ENCODE measurements at regions not wholly inside any gene's neighbourhood (a gene's known extent, or its start where the extent isn't known, plus 50 kb on each side); places are given as distances from the start of the nearest gene placed in this dataset.

DNA sequence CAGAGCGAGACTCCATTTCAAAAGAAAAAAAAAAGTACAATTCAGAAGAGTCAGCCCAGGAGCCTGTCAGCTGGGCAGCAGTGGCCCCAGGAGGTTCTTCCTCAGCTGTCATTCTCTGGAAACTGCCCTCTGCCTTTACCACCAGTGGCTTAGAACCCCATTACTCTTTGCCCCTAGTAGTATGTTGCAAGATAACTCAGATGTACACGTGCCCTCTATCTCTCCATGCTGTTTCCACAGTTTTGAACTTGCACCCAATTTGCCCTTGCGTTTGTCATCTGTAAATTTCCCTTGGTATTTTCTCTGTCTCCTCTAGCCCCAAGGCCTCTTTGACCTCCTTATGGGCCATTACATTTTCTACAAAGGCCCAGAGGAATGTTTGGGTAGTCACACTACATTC lies 56.7 kb upstream of the PRKAR2B start:
- TF ChIP-seq, protein P1, sequence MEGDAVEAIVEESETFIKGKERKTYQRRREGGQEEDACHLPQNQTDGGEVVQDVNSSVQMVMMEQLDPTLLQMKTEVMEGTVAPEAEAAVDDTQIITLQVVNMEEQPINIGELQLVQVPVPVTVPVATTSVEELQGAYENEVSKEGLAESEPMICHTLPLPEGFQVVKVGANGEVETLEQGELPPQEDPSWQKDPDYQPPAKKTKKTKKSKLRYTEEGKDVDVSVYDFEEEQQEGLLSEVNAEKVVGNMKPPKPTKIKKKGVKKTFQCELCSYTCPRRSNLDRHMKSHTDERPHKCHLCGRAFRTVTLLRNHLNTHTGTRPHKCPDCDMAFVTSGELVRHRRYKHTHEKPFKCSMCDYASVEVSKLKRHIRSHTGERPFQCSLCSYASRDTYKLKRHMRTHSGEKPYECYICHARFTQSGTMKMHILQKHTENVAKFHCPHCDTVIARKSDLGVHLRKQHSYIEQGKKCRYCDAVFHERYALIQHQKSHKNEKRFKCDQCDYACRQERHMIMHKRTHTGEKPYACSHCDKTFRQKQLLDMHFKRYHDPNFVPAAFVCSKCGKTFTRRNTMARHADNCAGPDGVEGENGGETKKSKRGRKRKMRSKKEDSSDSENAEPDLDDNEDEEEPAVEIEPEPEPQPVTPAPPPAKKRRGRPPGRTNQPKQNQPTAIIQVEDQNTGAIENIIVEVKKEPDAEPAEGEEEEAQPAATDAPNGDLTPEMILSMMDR (IDR thresholded peaks at IDR 0.05), result no peak
- no peak for TF ChIP-seq POLR2A (IDR thresholded peaks at IDR 0.05)

All from testis (tissue), 2 donors.